ENCODE measurements at regions not wholly inside any gene's neighbourhood (a gene's known extent, or its start where the extent isn't known, plus 50 kb on each side); places are given as distances from the start of the nearest gene placed in this dataset.

- no peak for TF ChIP-seq CTCF (IDR thresholded peaks at IDR 0.05; ENCODE audit: insufficient read depth, low read depth, low read length, missing control alignments)
- DNase-seq (ENCODE audit: low read depth) = no peak
These were observed 359.5 kb downstream of the HACE1 start for GRCh38 chr6:104500265-104500664.

GRCh38 chr6:104486035-104486434 lies 373.7 kb downstream of the HACE1 start:
- H3K4me3 ChIP-seq (ENCODE audit: low read depth, low read length) = no peak overlapping the region
- no peak for TF ChIP-seq CTCF (IDR thresholded peaks at IDR 0.05; ENCODE audit: insufficient read depth, low read depth, low read length, missing control alignments)
- DNase-seq (ENCODE audit: low read depth) = no peak

More at GRCh38 chr6:104500265-104500664, 359.5 kb downstream of the HACE1 start:
- H3K4me3 ChIP-seq (ENCODE audit: low read depth, low read length) = no peak overlapping the region

GRCh38 chr6:104484626-104485025 lies 375.1 kb downstream of the HACE1 start:
- H3K4me3 ChIP-seq (ENCODE audit: low read depth, low read length) = no peak overlapping the region
- no peak for TF ChIP-seq CTCF (IDR thresholded peaks at IDR 0.05; ENCODE audit: insufficient read depth, low read depth, low read length, missing control alignments)
- DNase-seq (ENCODE audit: low read depth) = no peak

- H3K4me3 ChIP-seq (ENCODE audit: low read depth, low read length) = no peak overlapping the region
- no peak for DNase-seq (ENCODE audit: low read depth)
- no peak for TF ChIP-seq CTCF (IDR thresholded peaks at IDR 0.05; ENCODE audit: insufficient read depth, low read depth, low read length, missing control alignments)
These were observed 375.5 kb downstream of the HACE1 start for GRCh38 chr6:104484191-104484590.

- peak; percentile 20 for TF ChIP-seq CTCF (IDR thresholded peaks at IDR 0.05; ENCODE audit: insufficient read depth, low read depth, low read length, missing control alignments)
- no peak for DNase-seq (ENCODE audit: low read depth)
- H3K4me3 ChIP-seq (ENCODE audit: low read depth, low read length) = no peak overlapping the region
These were observed 376.4 kb downstream of the HACE1 start for GRCh38 chr6:104483225-104483834.

- H3K4me3 ChIP-seq (ENCODE audit: low read depth, low read length) = no peak overlapping the region
- no peak for TF ChIP-seq CTCF (IDR thresholded peaks at IDR 0.05; ENCODE audit: insufficient read depth, low read depth, low read length, missing control alignments)
- DNase-seq (ENCODE audit: low read depth) = no peak
These were observed 382.1 kb downstream of the HACE1 start for GRCh38 chr6:104477569-104477968.

GRCh38 chr6:104473021-104473429 lies 386.7 kb downstream of the HACE1 start:
- no peak overlapping the region for H3K4me3 ChIP-seq (ENCODE audit: low read depth, low read length)

More at GRCh38 chr6:104473021-104473429, 386.7 kb downstream of the HACE1 start:
- TF ChIP-seq CTCF (IDR thresholded peaks at IDR 0.05; ENCODE audit: insufficient read depth, low read depth, low read length, missing control alignments) = no peak
- no peak for DNase-seq (ENCODE audit: low read depth)
